GM12878 (cell line): ENCODE measurements at regions not wholly inside any gene's neighbourhood (a gene's known extent, or its start where the extent isn't known, plus 50 kb on each side); places are given as distances from the start of the nearest gene placed in this dataset.
"Not testable (repeated sequence)": the region's sequence is repeated elsewhere in the genome, so short reads cannot be mapped to it uniquely, and the experiment has no call there.

ENCODE experiments used
- ATF3 ChIP-seq: IDR thresholded peaks from 2 replicates; pipeline ENCODE4 v1.6.1; 2011; ENCODE audit warnings: low read depth, mild to moderate bottlenecking, low read length, moderate library complexity, borderline replicate concordance; ENCODE audit errors: extremely low read depth
- EZH2 ChIP-seq: IDR thresholded peaks from 2 replicates; pipeline ENCODE4 v1.6.1; 2012; ENCODE audit warnings: low read depth, mild to moderate bottlenecking, control low read depth, inconsistent platforms, low read length, borderline replicate concordance; ENCODE audit not compliant: control insufficient read depth
- NFIC ChIP-seq: IDR thresholded peaks from 2 replicates; pipeline ENCODE4 v1.6.1; 2012; ENCODE audit warnings: low read depth, mild to moderate bottlenecking, inconsistent platforms, low read length, moderate library complexity
- RAD51 ChIP-seq: fragments of 450-650 bp; IDR thresholded peaks from 2 replicates; pipeline ENCODE4 v1.6.1; 2016; ENCODE audit warnings: moderate library complexity, mild to moderate bottlenecking, inconsistent platforms
- RELA ChIP-seq: fragments of 450-650 bp; IDR thresholded peaks from 2 replicates; pipeline ENCODE4 v1.8.0; 2014; ENCODE audit warnings: borderline replicate concordance; ENCODE audit not compliant: partially characterized antibody
- TF ChIP-seq, protein P1 (sequence below): IDR thresholded peaks from 2 replicates; pipeline ENCODE4 v1.6.1; 2012; ENCODE audit warnings: low read depth, low read length, improper control_type of control experiment
- TF ChIP-seq, protein P2 (sequence below): fragments of 450-650 bp; IDR thresholded peaks from 2 replicates; pipeline ENCODE4 v1.6.1; 2014; ENCODE audit warnings: mild to moderate bottlenecking
- TF ChIP-seq, protein P3 (sequence below): fragments of 450-650 bp; IDR thresholded peaks from 2 replicates; pipeline ENCODE4 v1.6.1; 2017; ENCODE audit warnings: mild to moderate bottlenecking, moderate library complexity
- TF ChIP-seq, protein P4 (sequence below), 3 experiments: IDR thresholded peaks in 2 of 3; conservative IDR thresholded peaks in 1 of 3; 2 replicates each; pipeline ENCODE4 v1.5.1; 2011; ENCODE audit warnings: low read depth in 3 of 3, low read length in 3 of 3, mild to moderate bottlenecking in 3 of 3, control low read depth in 2 of 3, moderate library complexity in 2 of 3, inconsistent platforms in 1 of 3, mixed read lengths in 1 of 3; ENCODE audit not compliant: control insufficient read depth in 2 of 3, insufficient read depth in 1 of 3; ENCODE audit errors: extremely low read depth in 1 of 3
- TF ChIP-seq, protein P5 (sequence below): fragments of 150-350 bp; IDR thresholded peaks from 2 replicates; pipeline ENCODE4 v1.6.1; 2016; ENCODE audit warnings: low read depth, low read length

DNA sequence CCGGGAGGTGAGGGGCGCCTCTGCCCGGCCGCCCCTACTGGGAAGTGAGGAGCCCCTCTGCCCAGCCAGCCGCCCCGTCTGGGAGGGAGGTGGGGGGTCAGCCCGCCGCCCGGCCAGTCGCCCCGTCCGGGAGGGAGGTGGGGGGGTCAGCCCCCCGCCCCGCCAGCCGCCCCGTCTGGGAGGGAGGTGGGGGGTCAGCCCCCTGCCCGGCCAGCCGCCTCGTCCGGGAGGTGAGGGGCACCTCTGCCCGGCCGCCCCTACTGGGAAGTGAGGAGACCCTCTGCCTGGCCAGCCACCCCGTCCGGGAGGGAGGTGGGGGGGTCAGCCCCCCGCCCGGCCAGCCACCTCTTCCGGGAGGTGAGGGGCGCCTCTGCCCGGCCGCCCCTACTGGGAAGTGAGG lies 528.3 kb downstream of the ZEB2 start:
- not testable (repeated sequence) for TF ChIP-seq RAD51, EZH2, RELA, ATF3, NFIC
- TF ChIP-seq, protein P1, sequence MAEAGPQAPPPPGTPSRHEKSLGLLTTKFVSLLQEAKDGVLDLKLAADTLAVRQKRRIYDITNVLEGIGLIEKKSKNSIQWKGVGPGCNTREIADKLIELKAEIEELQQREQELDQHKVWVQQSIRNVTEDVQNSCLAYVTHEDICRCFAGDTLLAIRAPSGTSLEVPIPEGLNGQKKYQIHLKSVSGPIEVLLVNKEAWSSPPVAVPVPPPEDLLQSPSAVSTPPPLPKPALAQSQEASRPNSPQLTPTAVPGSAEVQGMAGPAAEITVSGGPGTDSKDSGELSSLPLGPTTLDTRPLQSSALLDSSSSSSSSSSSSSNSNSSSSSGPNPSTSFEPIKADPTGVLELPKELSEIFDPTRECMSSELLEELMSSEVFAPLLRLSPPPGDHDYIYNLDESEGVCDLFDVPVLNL: not testable (repeated sequence)
- TF ChIP-seq, protein P2, sequence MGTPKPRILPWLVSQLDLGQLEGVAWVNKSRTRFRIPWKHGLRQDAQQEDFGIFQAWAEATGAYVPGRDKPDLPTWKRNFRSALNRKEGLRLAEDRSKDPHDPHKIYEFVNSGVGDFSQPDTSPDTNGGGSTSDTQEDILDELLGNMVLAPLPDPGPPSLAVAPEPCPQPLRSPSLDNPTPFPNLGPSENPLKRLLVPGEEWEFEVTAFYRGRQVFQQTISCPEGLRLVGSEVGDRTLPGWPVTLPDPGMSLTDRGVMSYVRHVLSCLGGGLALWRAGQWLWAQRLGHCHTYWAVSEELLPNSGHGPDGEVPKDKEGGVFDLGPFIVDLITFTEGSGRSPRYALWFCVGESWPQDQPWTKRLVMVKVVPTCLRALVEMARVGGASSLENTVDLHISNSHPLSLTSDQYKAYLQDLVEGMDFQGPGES: not testable (repeated sequence)
- TF ChIP-seq, protein P3, sequence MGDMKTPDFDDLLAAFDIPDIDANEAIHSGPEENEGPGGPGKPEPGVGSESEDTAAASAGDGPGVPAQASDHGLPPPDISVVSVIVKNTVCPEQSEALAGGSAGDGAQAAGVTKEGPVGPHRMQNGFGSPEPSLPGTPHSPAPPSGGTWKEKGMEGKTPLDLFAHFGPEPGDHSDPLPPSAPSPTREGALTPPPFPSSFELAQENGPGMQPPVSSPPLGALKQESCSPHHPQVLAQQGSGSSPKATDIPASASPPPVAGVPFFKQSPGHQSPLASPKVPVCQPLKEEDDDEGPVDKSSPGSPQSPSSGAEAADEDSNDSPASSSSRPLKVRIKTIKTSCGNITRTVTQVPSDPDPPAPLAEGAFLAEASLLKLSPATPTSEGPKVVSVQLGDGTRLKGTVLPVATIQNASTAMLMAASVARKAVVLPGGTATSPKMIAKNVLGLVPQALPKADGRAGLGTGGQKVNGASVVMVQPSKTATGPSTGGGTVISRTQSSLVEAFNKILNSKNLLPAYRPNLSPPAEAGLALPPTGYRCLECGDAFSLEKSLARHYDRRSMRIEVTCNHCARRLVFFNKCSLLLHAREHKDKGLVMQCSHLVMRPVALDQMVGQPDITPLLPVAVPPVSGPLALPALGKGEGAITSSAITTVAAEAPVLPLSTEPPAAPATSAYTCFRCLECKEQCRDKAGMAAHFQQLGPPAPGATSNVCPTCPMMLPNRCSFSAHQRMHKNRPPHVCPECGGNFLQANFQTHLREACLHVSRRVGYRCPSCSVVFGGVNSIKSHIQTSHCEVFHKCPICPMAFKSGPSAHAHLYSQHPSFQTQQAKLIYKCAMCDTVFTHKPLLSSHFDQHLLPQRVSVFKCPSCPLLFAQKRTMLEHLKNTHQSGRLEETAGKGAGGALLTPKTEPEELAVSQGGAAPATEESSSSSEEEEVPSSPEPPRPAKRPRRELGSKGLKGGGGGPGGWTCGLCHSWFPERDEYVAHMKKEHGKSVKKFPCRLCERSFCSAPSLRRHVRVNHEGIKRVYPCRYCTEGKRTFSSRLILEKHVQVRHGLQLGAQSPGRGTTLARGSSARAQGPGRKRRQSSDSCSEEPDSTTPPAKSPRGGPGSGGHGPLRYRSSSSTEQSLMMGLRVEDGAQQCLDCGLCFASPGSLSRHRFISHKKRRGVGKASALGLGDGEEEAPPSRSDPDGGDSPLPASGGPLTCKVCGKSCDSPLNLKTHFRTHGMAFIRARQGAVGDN: not testable (repeated sequence)
- TF ChIP-seq, protein P4, sequence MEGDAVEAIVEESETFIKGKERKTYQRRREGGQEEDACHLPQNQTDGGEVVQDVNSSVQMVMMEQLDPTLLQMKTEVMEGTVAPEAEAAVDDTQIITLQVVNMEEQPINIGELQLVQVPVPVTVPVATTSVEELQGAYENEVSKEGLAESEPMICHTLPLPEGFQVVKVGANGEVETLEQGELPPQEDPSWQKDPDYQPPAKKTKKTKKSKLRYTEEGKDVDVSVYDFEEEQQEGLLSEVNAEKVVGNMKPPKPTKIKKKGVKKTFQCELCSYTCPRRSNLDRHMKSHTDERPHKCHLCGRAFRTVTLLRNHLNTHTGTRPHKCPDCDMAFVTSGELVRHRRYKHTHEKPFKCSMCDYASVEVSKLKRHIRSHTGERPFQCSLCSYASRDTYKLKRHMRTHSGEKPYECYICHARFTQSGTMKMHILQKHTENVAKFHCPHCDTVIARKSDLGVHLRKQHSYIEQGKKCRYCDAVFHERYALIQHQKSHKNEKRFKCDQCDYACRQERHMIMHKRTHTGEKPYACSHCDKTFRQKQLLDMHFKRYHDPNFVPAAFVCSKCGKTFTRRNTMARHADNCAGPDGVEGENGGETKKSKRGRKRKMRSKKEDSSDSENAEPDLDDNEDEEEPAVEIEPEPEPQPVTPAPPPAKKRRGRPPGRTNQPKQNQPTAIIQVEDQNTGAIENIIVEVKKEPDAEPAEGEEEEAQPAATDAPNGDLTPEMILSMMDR (IDR thresholded peaks at IDR 0.05 in 2 of 3, conservative IDR thresholded peaks at IDR 0.05 in 1 of 3; ENCODE audit: control insufficient read depth in 2 of 3, extremely low read depth in 1 of 3, insufficient read depth in 1 of 3, low read depth in 3 of 3, low read length in 3 of 3): not testable (repeated sequence)
- TF ChIP-seq, protein P5, sequence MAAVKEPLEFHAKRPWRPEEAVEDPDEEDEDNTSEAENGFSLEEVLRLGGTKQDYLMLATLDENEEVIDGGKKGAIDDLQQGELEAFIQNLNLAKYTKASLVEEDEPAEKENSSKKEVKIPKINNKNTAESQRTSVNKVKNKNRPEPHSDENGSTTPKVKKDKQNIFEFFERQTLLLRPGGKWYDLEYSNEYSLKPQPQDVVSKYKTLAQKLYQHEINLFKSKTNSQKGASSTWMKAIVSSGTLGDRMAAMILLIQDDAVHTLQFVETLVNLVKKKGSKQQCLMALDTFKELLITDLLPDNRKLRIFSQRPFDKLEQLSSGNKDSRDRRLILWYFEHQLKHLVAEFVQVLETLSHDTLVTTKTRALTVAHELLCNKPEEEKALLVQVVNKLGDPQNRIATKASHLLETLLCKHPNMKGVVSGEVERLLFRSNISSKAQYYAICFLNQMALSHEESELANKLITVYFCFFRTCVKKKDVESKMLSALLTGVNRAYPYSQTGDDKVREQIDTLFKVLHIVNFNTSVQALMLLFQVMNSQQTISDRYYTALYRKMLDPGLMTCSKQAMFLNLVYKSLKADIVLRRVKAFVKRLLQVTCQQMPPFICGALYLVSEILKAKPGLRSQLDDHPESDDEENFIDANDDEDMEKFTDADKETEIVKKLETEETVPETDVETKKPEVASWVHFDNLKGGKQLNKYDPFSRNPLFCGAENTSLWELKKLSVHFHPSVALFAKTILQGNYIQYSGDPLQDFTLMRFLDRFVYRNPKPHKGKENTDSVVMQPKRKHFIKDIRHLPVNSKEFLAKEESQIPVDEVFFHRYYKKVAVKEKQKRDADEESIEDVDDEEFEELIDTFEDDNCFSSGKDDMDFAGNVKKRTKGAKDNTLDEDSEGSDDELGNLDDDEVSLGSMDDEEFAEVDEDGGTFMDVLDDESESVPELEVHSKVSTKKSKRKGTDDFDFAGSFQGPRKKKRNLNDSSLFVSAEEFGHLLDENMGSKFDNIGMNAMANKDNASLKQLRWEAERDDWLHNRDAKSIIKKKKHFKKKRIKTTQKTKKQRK: not testable (repeated sequence)
